SU-DHL-6 (cell line): ENCODE measurements at regions not wholly inside any gene's neighbourhood (a gene's known extent, or its start where the extent isn't known, plus 50 kb on each side); places are given as distances from the start of the nearest gene placed in this dataset.

Source experiments
- H2AFZ ChIP-seq: fragments of 200-600 bp; sonication (generic); 2 replicates; pipeline ENCODE4 v1.6.1; 2014; ENCODE audit warnings: low read depth, mild to moderate bottlenecking, moderate library complexity, mixed read lengths, antibody characterized with exemption, low read length; ENCODE audit not compliant: severe bottlenecking
- H3F3A ChIP-seq: fragments of 200-600 bp; shearing (Covaris generic); 2 replicates; pipeline ENCODE4 v1.6.0; 2016; ENCODE audit warnings: antibody characterized with exemption, mild to moderate bottlenecking; ENCODE audit not compliant: insufficient read depth
- H3K27ac ChIP-seq: fragments of 200-600 bp; sonication (generic); 2 replicates; pipeline ENCODE4 v1.5.1; 2016; ENCODE audit warnings: low read depth, mild to moderate bottlenecking, low read length, moderate library complexity, mixed read lengths
- H3K27me3 ChIP-seq: fragments of 200-600 bp; sonication (generic), shearing (Covaris generic); 2 replicates; pipeline ENCODE4 v1.6.0; 2014; ENCODE audit warnings: mild to moderate bottlenecking, low read length
- H3K36me3 ChIP-seq: fragments of 200-600 bp; sonication (generic); 2 replicates; pipeline ENCODE4 v1.6.1; 2014; ENCODE audit warnings: mild to moderate bottlenecking, low read length, mixed read lengths
- H3K4me2 ChIP-seq: fragments of 300-600, 200-600 bp; shearing (Covaris generic), sonication (generic); 2 replicates; pipeline ENCODE4 v1.6.0; 2014; ENCODE audit warnings: low read length, low read depth, mild to moderate bottlenecking; ENCODE audit not compliant: poor library complexity, severe bottlenecking
- H3K4me3 ChIP-seq: fragments of 200-600 bp; sonication (generic); 2 replicates; pipeline ENCODE4 v1.5.1; 2014; ENCODE audit warnings: antibody characterized with exemption, low read length, mild to moderate bottlenecking, mixed read lengths; ENCODE audit not compliant: insufficient read depth, poor library complexity, severe bottlenecking
- H3K79me2 ChIP-seq: fragments of 200-600 bp; sonication (generic); 2 replicates; pipeline ENCODE4 v1.6.1; 2014; ENCODE audit warnings: mild to moderate bottlenecking, low read length, moderate library complexity; ENCODE audit not compliant: insufficient read depth
- H3K9ac ChIP-seq: fragments of 200-600 bp; sonication (generic); 2 replicates; pipeline ENCODE4 v1.7.0; 2014; ENCODE audit warnings: mild to moderate bottlenecking, low read length
- H3K9me2 ChIP-seq: fragments of 200-600 bp; sonication (generic); replicated peaks from 2 replicates; pipeline ENCODE4 v1.6.1; 2014; ENCODE audit warnings: low read length; ENCODE audit not compliant: insufficient read depth
- H3K9me3 ChIP-seq: fragments of 200-600 bp; sonication (generic); 2 replicates; pipeline ENCODE4 v1.6.1; 2014; ENCODE audit warnings: low read length, mixed read lengths; ENCODE audit not compliant: insufficient read depth
- H4K20me1 ChIP-seq: fragments of 200-600 bp; sonication (generic); 2 replicates; pipeline ENCODE4 v1.6.1; 2014; ENCODE audit warnings: low read depth, mild to moderate bottlenecking, antibody characterized with exemption, low read length, moderate library complexity, mixed read lengths
- CTCF ChIP-seq: fragments of 200-600 bp; sonication (generic); IDR thresholded peaks from one replicate; pipeline ENCODE4 v1.5.1; 2017; ENCODE audit warnings: antibody characterized with exemption, mild to moderate bottlenecking, low read length, moderate library complexity; ENCODE audit not compliant: insufficient read depth, poor library complexity, severe bottlenecking
- EZH2phosphoT487 ChIP-seq: fragments of 200-600 bp; sonication (generic), shearing (Covaris generic); conservative IDR thresholded peaks from 2 replicates; pipeline ENCODE4 v1.6.1; 2018; ENCODE audit warnings: mild to moderate bottlenecking, antibody characterized with exemption, low read length, moderate library complexity, mixed read lengths

GRCh38 chr10:130869179-130869841, 442.2 kb downstream of the TCERG1L start:
- Histone ChIP-seq H3K27me3 (no peaks in the 10 kb centered on the region), H3K9me3 (no peaks in the 10 kb centered on the region), H3K79me2 (no peaks in the 10 kb centered on the region), H3K4me3 (no peak overlapping the region), H3K36me3 (no peaks in the 10 kb centered on the region), H3K27ac (no peak overlapping the region), H3K9me2 (no peaks in the 10 kb centered on the region), H3K9ac (no peak overlapping the region), H3F3A (no peaks in the 10 kb centered on the region), H4K20me1 (no peaks in the 10 kb centered on the region), H2AFZ (no peak overlapping the region), H3K4me2 (no peak overlapping the region)
- TF ChIP-seq EZH2phosphoT487 = no peak
- TF ChIP-seq CTCF = no peak

GRCh38 chr10:130871406-130871805, 440.1 kb downstream of the TCERG1L start:
- H4K20me1 ChIP-seq = no peaks in the 10 kb centered on the region
- H3K9me2 ChIP-seq = no peaks in the 10 kb centered on the region
- H3K36me3 ChIP-seq = no peaks in the 10 kb centered on the region
- no peak overlapping the region for H3K4me3 ChIP-seq
- H3K9ac ChIP-seq = no peak overlapping the region
- H2AFZ ChIP-seq = no peak overlapping the region
- H3K4me2 ChIP-seq = no peak overlapping the region
- H3K9me3 ChIP-seq = no peaks in the 10 kb centered on the region
- no peak for TF ChIP-seq CTCF
- TF ChIP-seq EZH2phosphoT487 = no peak
- no peaks in the 10 kb centered on the region for H3K79me2 ChIP-seq
- no peaks in the 10 kb centered on the region for H3K27me3 ChIP-seq
- H3K27ac ChIP-seq = no peak overlapping the region
- no peaks in the 10 kb centered on the region for H3F3A ChIP-seq

GRCh38 chr10:130873636-130874035, 437.9 kb downstream of the TCERG1L start:
- Histone ChIP-seq H3K9me2 (no peaks in the 10 kb centered on the region), H4K20me1 (no peaks in the 10 kb centered on the region), H3K27ac (no peak overlapping the region), H3K9me3 (no peaks in the 10 kb centered on the region), H3K4me2 (no peak overlapping the region), H2AFZ (no peak overlapping the region), H3F3A (no peaks in the 10 kb centered on the region), H3K9ac (no peak overlapping the region), H3K4me3 (no peak overlapping the region), H3K79me2 (no peaks in the 10 kb centered on the region), H3K27me3 (no peaks in the 10 kb centered on the region), H3K36me3 (no peaks in the 10 kb centered on the region)
- no peak for TF ChIP-seq CTCF

- H3K9me2 ChIP-seq = no peaks in the 10 kb centered on the region
- H3K27me3 ChIP-seq = no peaks in the 10 kb centered on the region
- no peak overlapping the region for H3K4me2 ChIP-seq
- H3K79me2 ChIP-seq = no peaks in the 10 kb centered on the region
- no peak overlapping the region for H3K4me3 ChIP-seq
- no peak overlapping the region for H3K9ac ChIP-seq
- no peak overlapping the region for H3K27ac ChIP-seq
- TF ChIP-seq EZH2phosphoT487 (no peak), CTCF (no peak)
- H3K36me3 ChIP-seq = no peaks in the 10 kb centered on the region
- no peaks in the 10 kb centered on the region for H3F3A ChIP-seq
- no peaks in the 10 kb centered on the region for H4K20me1 ChIP-seq
- H3K9me3 ChIP-seq = no peaks in the 10 kb centered on the region
- no peak overlapping the region for H2AFZ ChIP-seq
Observed at GRCh38 chr10:130875116-130875515, 436.4 kb downstream of the TCERG1L start.
